Keratinocyte (primary cell): ENCODE measurements at regions not wholly inside any gene's neighbourhood (a gene's known extent, or its start where the extent isn't known, plus 50 kb on each side); places are given as distances from the start of the nearest gene placed in this dataset.
A peak's percentile ranks its signal among the peaks of the same experiment; 100 is the strongest.

ENCODE experiments used
- DNase-seq: peaks from one replicate; pipeline ENCODE4 v3.0.0-alpha.2; 2011; ENCODE audit warnings: low read depth, missing footprints, low spot score
- FAIRE-seq: peaks from 2 replicates; lab custom pipeline; 2011; peaks lifted over from hg19 to GRCh38; lab: Jason Lieb, UNC
- H2AFZ ChIP-seq: 2 replicates; pipeline ENCODE4 v1.6.0; 2012; ENCODE audit warnings: low read length, control low read depth, inconsistent platforms; ENCODE audit not compliant: control insufficient read depth
- H3K27ac ChIP-seq: 2 replicates; pipeline ENCODE4 v1.5.1; 2011; ENCODE audit warnings: low read length; ENCODE audit not compliant: control insufficient read depth, insufficient read depth
- H3K27me3 ChIP-seq: 3 replicates; pipeline ENCODE4 v1.6.0; 2011; ENCODE audit warnings: low read length; ENCODE audit not compliant: control insufficient read depth, insufficient read depth; ENCODE audit errors: extremely low read depth
- H3K36me3 ChIP-seq, 2 experiments: 2 replicates in 1 of 2; 3 replicates in 1 of 2; pipeline ENCODE4 v1.5.1; 2011; ENCODE audit warnings: low read length in 2 of 2, mild to moderate bottlenecking in 1 of 2; ENCODE audit not compliant: control insufficient read depth in 2 of 2, insufficient read depth in 2 of 2; ENCODE audit errors: extremely low read depth in 1 of 2
- H3K4me1 ChIP-seq: 3 replicates; pipeline ENCODE4 v1.5.1; 2011; ENCODE audit warnings: low read length; ENCODE audit not compliant: control insufficient read depth, insufficient read depth; ENCODE audit errors: extremely low read depth
- H3K4me2 ChIP-seq: 3 replicates; pipeline ENCODE4 v1.6.0; 2011; ENCODE audit warnings: low read depth, low read length; ENCODE audit not compliant: control insufficient read depth, insufficient read depth; ENCODE audit errors: extremely low read depth
- H3K4me3 ChIP-seq, 3 experiments: fragments of 200-600 bp in 1 of 3; sonication (generic) in 1 of 3; 2 replicates in 2 of 3; 3 replicates in 1 of 3; pipeline ENCODE4 v1.5.1; 2011 to 2016; ENCODE audit warnings: low read length in 3 of 3, mild to moderate bottlenecking in 3 of 3, control low read depth in 2 of 3, inconsistent platforms in 1 of 3, low read depth in 1 of 3, mixed read lengths in 1 of 3, mixed run types in 1 of 3, moderate library complexity in 1 of 3; ENCODE audit not compliant: control insufficient read depth in 2 of 3, insufficient read depth in 2 of 3; ENCODE audit errors: extremely low read depth in 1 of 3
- H3K79me2 ChIP-seq: 2 replicates; pipeline ENCODE4 v1.6.0; 2012; ENCODE audit warnings: low read length; ENCODE audit not compliant: control insufficient read depth, insufficient read depth
- H3K9ac ChIP-seq: 3 replicates; pipeline ENCODE4 v1.6.0; 2011; ENCODE audit warnings: low read length; ENCODE audit not compliant: control insufficient read depth, insufficient read depth; ENCODE audit errors: extremely low read depth
- H3K9me1 ChIP-seq: 3 replicates; pipeline ENCODE4 v1.6.0; 2011; ENCODE audit warnings: low read length; ENCODE audit not compliant: control insufficient read depth, insufficient read depth; ENCODE audit errors: extremely low read depth
- H3K9me3 ChIP-seq: 2 replicates; pipeline ENCODE4 v1.5.1; 2012; ENCODE audit warnings: low read depth, low read length; ENCODE audit not compliant: control insufficient read depth
- H4K20me1 ChIP-seq: 3 replicates; pipeline ENCODE4 v1.6.0; 2011; ENCODE audit warnings: low read length; ENCODE audit not compliant: control insufficient read depth, insufficient read depth; ENCODE audit errors: extremely low read depth
- EZH2 ChIP-seq: IDR thresholded peaks from one replicate; pipeline ENCODE4 v1.6.1; 2012; ENCODE audit warnings: inconsistent platforms, mild to moderate bottlenecking, low read length, moderate library complexity
- dilution Hi-C: fragments of 300-500 bp; cut with MboI; formaldehyde crosslinking; loops from one replicate; pipeline ENCODE4 v1.7.0; 2020; ENCODE audit warnings: low sequenced_read_pairs; ENCODE audit not compliant: extremely low pct_ligation_motif_present
- TF ChIP-seq, protein P1 (sequence below), 3 experiments: IDR thresholded peaks in 1 of 3; conservative IDR thresholded peaks in 1 of 3; optimal IDR thresholded peaks in 1 of 3; 2 replicates in 2 of 3; 3 replicates in 1 of 3; pipeline versions ENCODE3 to v1.5.1; 2011; ENCODE audit warnings: low read length in 3 of 3, mild to moderate bottlenecking in 3 of 3, moderate library complexity in 2 of 3, control low read depth in 1 of 3, inconsistent platforms in 1 of 3; ENCODE audit not compliant: insufficient read depth in 2 of 3; ENCODE audit errors: extremely low read depth in 1 of 3

DNA sequence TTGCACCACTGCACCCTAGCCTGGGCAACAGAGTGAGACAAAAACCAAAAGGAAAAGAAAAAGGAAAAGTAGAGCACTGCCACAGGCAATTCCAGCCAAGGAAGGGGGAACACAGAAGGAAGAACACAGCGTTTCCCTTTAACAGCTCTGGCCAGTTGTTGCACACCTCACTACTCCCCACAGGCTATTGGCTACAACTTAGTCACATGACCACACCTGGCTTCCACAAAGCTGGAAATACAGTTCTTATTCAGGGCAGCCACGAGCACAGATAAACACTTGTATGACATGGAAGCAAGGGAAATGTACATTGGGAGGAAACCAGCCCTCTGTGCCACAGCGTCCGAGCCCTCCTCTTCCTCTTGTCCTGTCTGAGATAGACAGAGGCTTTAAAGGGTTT, 249.0 kb upstream of the JARID2 start:
- Histone ChIP-seq H3K4me2 (no peak overlapping the region), H3K79me2 (no peaks in the 10 kb centered on the region), H3K9me3 (no peaks in the 10 kb centered on the region), H3K4me1 (no peaks in the 10 kb centered on the region), H3K27me3 (no peaks in the 10 kb centered on the region), H3K36me3 (no peaks in the 10 kb centered on the region), H4K20me1 (no peaks in the 10 kb centered on the region), H3K9ac (no peak overlapping the region), H3K9me1 (no peaks in the 10 kb centered on the region), H3K4me3 (no peak overlapping the region), H3K27ac (no peak overlapping the region), H2AFZ (no peak overlapping the region)
- peak; percentile 75 for FAIRE-seq
- DNase-seq = no peak
- dilution Hi-C loops = no loop called here
- no peak for TF ChIP-seq EZH2
- TF ChIP-seq, protein P1, sequence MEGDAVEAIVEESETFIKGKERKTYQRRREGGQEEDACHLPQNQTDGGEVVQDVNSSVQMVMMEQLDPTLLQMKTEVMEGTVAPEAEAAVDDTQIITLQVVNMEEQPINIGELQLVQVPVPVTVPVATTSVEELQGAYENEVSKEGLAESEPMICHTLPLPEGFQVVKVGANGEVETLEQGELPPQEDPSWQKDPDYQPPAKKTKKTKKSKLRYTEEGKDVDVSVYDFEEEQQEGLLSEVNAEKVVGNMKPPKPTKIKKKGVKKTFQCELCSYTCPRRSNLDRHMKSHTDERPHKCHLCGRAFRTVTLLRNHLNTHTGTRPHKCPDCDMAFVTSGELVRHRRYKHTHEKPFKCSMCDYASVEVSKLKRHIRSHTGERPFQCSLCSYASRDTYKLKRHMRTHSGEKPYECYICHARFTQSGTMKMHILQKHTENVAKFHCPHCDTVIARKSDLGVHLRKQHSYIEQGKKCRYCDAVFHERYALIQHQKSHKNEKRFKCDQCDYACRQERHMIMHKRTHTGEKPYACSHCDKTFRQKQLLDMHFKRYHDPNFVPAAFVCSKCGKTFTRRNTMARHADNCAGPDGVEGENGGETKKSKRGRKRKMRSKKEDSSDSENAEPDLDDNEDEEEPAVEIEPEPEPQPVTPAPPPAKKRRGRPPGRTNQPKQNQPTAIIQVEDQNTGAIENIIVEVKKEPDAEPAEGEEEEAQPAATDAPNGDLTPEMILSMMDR (optimal IDR thresholded peaks at IDR 0.05 in 1 of 3, IDR thresholded peaks at IDR 0.05 in 1 of 3, conservative IDR thresholded peaks at IDR 0.05 in 1 of 3; ENCODE audit: extremely low read depth in 1 of 3, insufficient read depth in 2 of 3, low read length in 3 of 3) = no peak

- Histone ChIP-seq H4K20me1 (no peaks in the 10 kb centered on the region), H3K79me2 (no peaks in the 10 kb centered on the region), H3K9me3 (no peaks in the 10 kb centered on the region), H3K4me2 (no peak overlapping the region), H3K4me3 (no peak overlapping the region), H3K9ac (no peak overlapping the region), H3K36me3 (no peaks in the 10 kb centered on the region), H2AFZ (no peak overlapping the region), H3K27ac (no peak overlapping the region), H3K9me1 (no peaks in the 10 kb centered on the region), H3K4me1 (no peaks in the 10 kb centered on the region), H3K27me3 (no peaks in the 10 kb centered on the region)
- dilution Hi-C loops = no loop called here
- TF ChIP-seq, protein P1 (optimal IDR thresholded peaks at IDR 0.05 in 1 of 3, IDR thresholded peaks at IDR 0.05 in 1 of 3, conservative IDR thresholded peaks at IDR 0.05 in 1 of 3; ENCODE audit: extremely low read depth in 1 of 3, insufficient read depth in 2 of 3, low read length in 3 of 3) = no peak
- no peak for TF ChIP-seq EZH2
- DNase-seq = no peak
- no peak for FAIRE-seq
Observed at GRCh38 chr6:14997507-14997906, 248.4 kb upstream of the JARID2 start.
